ENCODE measurements at regions not wholly inside any gene's neighbourhood (a gene's known extent, or its start where the extent isn't known, plus 50 kb on each side); places are given as distances from the start of the nearest gene placed in this dataset.
"Not testable (repeated sequence)": the region's sequence is repeated elsewhere in the genome, so short reads cannot be mapped to it uniquely, and the experiment has no call there.

DNA sequence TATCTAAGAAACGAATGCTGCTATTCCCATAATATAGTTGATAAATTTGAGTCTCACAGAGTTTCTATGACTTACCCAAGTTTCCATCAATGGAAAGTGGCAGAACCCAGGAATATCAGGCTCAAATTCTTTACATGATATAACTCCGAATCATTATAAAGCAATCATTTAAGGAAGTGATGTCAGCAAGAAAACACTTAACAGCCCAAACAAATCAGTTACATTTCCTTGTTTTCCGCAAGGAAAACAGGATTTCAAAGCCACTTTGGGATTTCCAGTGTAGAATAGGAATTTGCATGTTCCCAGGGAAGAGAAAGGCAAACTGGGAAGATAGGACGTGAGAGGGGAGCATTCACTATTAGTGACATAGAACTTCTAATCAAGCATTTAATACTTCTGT lies 311.4 kb upstream of the GOT2 start:
- Histone ChIP-seq H3K27me3 (ENCODE audit: control insufficient read depth, insufficient read depth, low read length) (no peaks in the 10 kb centered on the region), H3K4me1 (ENCODE audit: control insufficient read depth, insufficient read depth, low read length) (no peaks in the 10 kb centered on the region), H3K9ac (ENCODE audit: low read length) (no peak overlapping the region), H3K4me3 (ENCODE audit: low read length) (no peak overlapping the region), H3K27ac (ENCODE audit: low read depth, low read length) (no peak overlapping the region), H3K36me3 (ENCODE audit: control insufficient read depth, insufficient read depth, low read length) (no peaks in the 10 kb centered on the region)

GRCh38 chr16:59044616-59045015 lies 310.5 kb upstream of the GOT2 start:
- Histone ChIP-seq H3K4me1 (ENCODE audit: control insufficient read depth, insufficient read depth, low read length) (no peaks in the 10 kb centered on the region), H3K9ac (ENCODE audit: low read length) (no peak overlapping the region), H3K27ac (ENCODE audit: low read depth, low read length) (no peak overlapping the region), H3K27me3 (ENCODE audit: control insufficient read depth, insufficient read depth, low read length) (no peaks in the 10 kb centered on the region), H3K4me3 (ENCODE audit: low read length) (no peak overlapping the region), H3K36me3 (ENCODE audit: control insufficient read depth, insufficient read depth, low read length) (no peaks in the 10 kb centered on the region)

- Histone ChIP-seq H3K27me3 (ENCODE audit: control insufficient read depth, insufficient read depth, low read length) (no peaks in the 10 kb centered on the region), H3K27ac (ENCODE audit: low read depth, low read length) (no peak overlapping the region), H3K4me1 (ENCODE audit: control insufficient read depth, insufficient read depth, low read length) (no peaks in the 10 kb centered on the region), H3K36me3 (ENCODE audit: control insufficient read depth, insufficient read depth, low read length) (no peaks in the 10 kb centered on the region), H3K4me3 (ENCODE audit: low read length) (no peak overlapping the region), H3K9ac (ENCODE audit: low read length) (no peak overlapping the region)
Observed at GRCh38 chr16:59042301-59042700, 308.2 kb upstream of the GOT2 start.

DNA sequence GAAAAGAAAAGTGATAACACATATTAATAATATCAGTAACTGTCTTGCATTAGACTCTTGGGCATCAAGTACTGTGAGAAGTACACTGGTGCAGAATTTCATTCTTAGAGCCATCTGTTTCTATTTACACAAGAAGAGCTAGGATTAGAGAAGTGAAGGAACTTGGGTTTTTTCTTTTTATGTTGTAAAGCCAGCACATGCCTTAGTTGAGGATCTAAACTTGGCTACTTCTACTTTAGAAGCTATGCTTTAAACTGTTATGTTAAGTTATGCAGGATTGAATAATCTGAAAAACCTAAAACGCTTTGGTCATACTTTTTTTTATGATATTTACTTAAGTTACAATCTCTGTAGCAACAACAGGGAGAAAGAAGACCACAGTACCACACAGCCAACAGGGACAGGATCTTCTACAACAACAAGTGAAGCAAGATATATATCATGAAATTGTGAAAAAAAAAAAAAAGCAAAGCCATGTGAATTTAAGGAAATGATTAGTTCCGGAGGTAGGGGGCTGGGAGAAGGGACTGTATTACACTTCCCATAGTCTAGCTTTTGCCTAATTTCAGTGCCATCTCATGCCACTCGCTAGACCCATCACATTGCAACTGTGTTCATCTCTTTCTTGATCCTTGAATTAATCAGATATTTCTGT lies 305.1 kb upstream of the GOT2 start:
- Histone ChIP-seq H3K27ac (ENCODE audit: low read depth, low read length) (no peak overlapping the region), H3K27me3 (ENCODE audit: control insufficient read depth, insufficient read depth, low read length) (no peaks in the 10 kb centered on the region), H3K36me3 (ENCODE audit: control insufficient read depth, insufficient read depth, low read length) (no peaks in the 10 kb centered on the region), H3K4me3 (ENCODE audit: low read length) (no peak overlapping the region), H3K4me1 (ENCODE audit: control insufficient read depth, insufficient read depth, low read length) (no peaks in the 10 kb centered on the region), H3K9ac (ENCODE audit: low read length) (no peak overlapping the region)

DNA sequence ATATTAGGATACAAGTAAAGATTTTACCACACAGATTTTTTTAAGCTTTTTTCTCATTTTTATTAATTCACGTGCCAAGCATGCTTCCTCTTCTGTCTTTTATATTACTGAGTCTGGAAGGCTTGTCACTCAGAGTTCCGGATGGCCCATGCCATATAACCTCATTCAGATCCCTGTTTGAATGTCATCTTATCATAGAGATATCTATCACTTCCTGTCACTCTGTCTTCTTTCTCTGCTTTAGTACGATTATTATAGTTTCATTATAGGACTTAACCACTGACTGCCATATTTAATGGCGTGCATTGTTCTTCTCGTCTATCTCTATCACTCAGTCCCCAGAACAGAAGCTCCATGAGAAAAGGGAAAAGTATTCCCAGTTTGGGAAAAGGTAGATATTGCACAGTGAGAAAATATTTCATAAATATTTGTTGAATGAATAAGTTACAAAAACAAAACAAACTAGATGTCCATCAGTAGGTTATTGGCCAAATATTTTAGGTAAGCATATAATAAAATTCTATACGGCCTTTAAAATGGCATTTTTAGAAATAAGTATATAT lies 296.9 kb upstream of the GOT2 start:
- H3K27me3 ChIP-seq (ENCODE audit: control insufficient read depth, insufficient read depth, low read length) = no peaks in the 10 kb centered on the region
- no peak overlapping the region for H3K27ac ChIP-seq (ENCODE audit: low read depth, low read length)
- no peak overlapping the region for H3K9ac ChIP-seq (ENCODE audit: low read length)
- H3K36me3 ChIP-seq (ENCODE audit: control insufficient read depth, insufficient read depth, low read length) = no peaks in the 10 kb centered on the region
- H3K4me1 ChIP-seq (ENCODE audit: control insufficient read depth, insufficient read depth, low read length) = no peaks in the 10 kb centered on the region
- no peak overlapping the region for H3K4me3 ChIP-seq (ENCODE audit: low read length)

- Histone ChIP-seq H3K27me3 (ENCODE audit: control insufficient read depth, insufficient read depth, low read length) (no peaks in the 10 kb centered on the region), H3K36me3 (ENCODE audit: control insufficient read depth, insufficient read depth, low read length) (no peaks in the 10 kb centered on the region), H3K27ac (ENCODE audit: low read depth, low read length) (no peak overlapping the region), H3K9ac (ENCODE audit: low read length) (no peak overlapping the region), H3K4me1 (ENCODE audit: control insufficient read depth, insufficient read depth, low read length) (no peaks in the 10 kb centered on the region), H3K4me3 (ENCODE audit: low read length) (no peak overlapping the region)
Observed at GRCh38 chr16:59021751-59022150, 287.6 kb upstream of the GOT2 start.

DNA sequence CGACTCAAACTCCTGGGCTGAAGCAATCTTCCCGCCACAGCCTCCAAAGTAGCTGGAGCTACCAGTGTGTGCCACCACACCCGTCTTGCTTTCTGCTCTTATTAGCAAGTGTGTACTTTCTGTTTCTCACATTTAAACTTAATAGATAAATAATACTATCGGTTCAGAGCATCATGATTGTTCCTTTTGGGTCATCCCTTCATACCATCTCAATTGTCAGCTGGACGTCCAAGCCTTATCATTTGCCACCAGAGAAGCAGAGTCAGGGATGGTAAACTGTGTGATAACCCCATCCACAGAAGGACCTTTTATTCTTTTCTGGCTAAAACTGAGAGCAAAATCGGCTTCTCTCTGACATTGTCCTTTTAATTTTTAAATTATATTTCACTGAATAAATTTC lies 279.8 kb upstream of the GOT2 start:
- H3K27me3 ChIP-seq (ENCODE audit: control insufficient read depth, insufficient read depth, low read length) = no peaks in the 10 kb centered on the region
- H3K4me3 ChIP-seq (ENCODE audit: low read length) = no peak overlapping the region
- H3K36me3 ChIP-seq (ENCODE audit: control insufficient read depth, insufficient read depth, low read length) = no peaks in the 10 kb centered on the region
- H3K27ac ChIP-seq (ENCODE audit: low read depth, low read length) = no peak overlapping the region
- no peak overlapping the region for H3K9ac ChIP-seq (ENCODE audit: low read length)
- no peaks in the 10 kb centered on the region for H3K4me1 ChIP-seq (ENCODE audit: control insufficient read depth, insufficient read depth, low read length)

- no peaks in the 10 kb centered on the region for H3K27me3 ChIP-seq (ENCODE audit: control insufficient read depth, insufficient read depth, low read length)
- H3K4me1 ChIP-seq (ENCODE audit: control insufficient read depth, insufficient read depth, low read length) = no peaks in the 10 kb centered on the region
- H3K4me3 ChIP-seq (ENCODE audit: low read length) = no peak overlapping the region
- H3K36me3 ChIP-seq (ENCODE audit: control insufficient read depth, insufficient read depth, low read length) = no peaks in the 10 kb centered on the region
- no peak overlapping the region for H3K9ac ChIP-seq (ENCODE audit: low read length)
- H3K27ac ChIP-seq (ENCODE audit: low read depth, low read length) = no peak overlapping the region
Observed at GRCh38 chr16:58999762-59000161, 265.6 kb upstream of the GOT2 start.

DNA sequence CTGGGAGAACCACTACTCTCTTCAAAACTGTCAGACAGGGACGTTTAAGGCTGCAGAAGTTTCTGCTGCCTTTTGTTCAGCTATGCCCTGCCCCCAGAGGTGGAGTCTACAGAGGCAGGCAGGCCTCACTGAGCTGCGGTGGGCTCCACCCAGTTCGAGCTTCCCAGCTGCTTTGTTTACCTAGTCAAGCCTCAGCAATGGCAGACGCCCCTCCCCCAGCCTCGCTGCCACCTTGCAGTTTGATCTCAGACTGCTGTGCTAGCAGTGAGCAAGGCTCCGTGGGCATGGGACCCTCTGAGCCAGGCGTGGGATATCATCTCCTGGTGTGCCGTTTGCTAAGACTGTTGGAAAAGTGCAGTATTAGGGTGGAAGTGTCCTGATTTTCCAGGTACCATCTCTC lies 258.6 kb upstream of the GOT2 start:
- H3K4me1 ChIP-seq (ENCODE audit: control insufficient read depth, insufficient read depth, low read length); H3K36me3 ChIP-seq (ENCODE audit: control insufficient read depth, insufficient read depth, low read length); H3K27me3 ChIP-seq (ENCODE audit: control insufficient read depth, insufficient read depth, low read length); H3K4me3 ChIP-seq (ENCODE audit: low read length); H3K27ac ChIP-seq (ENCODE audit: low read depth, low read length); H3K9ac ChIP-seq (ENCODE audit: low read length): not testable (repeated sequence)

DNA sequence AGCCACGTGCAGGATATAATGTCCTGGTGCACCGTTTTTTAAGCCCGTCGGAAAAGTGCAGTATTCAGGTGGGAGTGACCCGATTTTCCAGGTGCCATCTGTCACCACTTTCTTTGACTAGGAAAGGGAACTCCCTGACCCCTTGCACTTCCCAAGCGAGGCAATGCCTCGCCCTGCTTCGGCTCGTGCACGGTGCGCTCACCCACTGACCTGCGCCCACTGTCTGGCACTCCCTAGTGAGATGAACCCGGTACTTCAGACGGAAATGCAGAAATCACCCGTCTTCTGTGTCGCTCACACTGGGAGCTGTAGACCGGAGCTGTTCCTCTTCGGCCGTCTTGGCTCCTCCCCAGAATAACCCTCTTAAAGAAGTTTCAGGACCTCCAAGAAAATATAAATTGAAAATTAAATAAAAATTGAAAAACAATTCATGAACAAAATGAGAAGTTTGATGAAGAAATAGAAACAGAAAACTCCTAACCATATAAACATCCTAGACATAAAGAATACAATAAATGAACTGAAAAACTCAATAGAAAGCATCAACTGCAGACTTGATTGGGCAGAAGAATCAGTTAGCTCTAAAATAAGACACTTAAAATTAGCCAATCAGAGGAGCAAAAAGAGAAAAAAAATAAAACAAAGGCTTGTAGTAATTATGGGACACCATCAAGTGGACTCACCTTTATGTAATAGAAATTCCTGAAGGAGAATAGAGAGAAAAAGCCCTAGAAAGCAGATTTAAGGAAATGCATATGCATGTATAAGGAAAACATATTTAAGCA lies 249.3 kb upstream of the GOT2 start:
- not testable (repeated sequence) for H3K27me3 ChIP-seq (ENCODE audit: control insufficient read depth, insufficient read depth, low read length); H3K36me3 ChIP-seq (ENCODE audit: control insufficient read depth, insufficient read depth, low read length); H3K9ac ChIP-seq (ENCODE audit: low read length)

DNA sequence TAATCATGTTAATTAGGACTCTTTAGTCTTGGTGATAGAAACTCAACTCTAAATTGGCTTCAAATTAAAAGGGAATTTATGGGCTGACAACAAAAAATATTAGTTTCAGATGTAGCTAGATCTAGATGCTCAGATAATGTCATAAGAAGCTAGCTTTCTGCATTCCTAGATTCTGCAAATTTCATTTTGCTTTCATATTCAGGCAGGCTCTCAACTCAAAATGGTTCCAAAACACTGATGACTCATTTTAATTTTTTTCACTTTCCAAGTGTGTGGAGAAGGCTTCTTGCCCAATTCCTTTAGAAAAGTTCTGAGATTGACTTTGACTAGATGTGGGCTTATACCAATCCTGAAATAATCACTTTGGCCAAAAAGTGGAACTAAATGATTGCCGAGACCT lies 236.7 kb upstream of the GOT2 start:
- no peak overlapping the region for H3K9ac ChIP-seq (ENCODE audit: low read length)
- no peaks in the 10 kb centered on the region for H3K27me3 ChIP-seq (ENCODE audit: control insufficient read depth, insufficient read depth, low read length)
- H3K4me1 ChIP-seq (ENCODE audit: control insufficient read depth, insufficient read depth, low read length) = no peaks in the 10 kb centered on the region
- H3K4me3 ChIP-seq (ENCODE audit: low read length) = no peak overlapping the region
- H3K36me3 ChIP-seq (ENCODE audit: control insufficient read depth, insufficient read depth, low read length) = no peaks in the 10 kb centered on the region
- H3K27ac ChIP-seq (ENCODE audit: low read depth, low read length) = no peak overlapping the region

More for the DNA sequence above, 249.3 kb upstream of the GOT2 start:
- not testable (repeated sequence) for H3K27ac ChIP-seq (ENCODE audit: low read depth, low read length); H3K4me1 ChIP-seq (ENCODE audit: control insufficient read depth, insufficient read depth, low read length); H3K4me3 ChIP-seq (ENCODE audit: low read length)

GRCh38 chr16:58963479-58963878 lies 229.4 kb upstream of the GOT2 start:
- no peaks in the 10 kb centered on the region for H3K27me3 ChIP-seq (ENCODE audit: control insufficient read depth, insufficient read depth, low read length)
- H3K9ac ChIP-seq (ENCODE audit: low read length) = no peak overlapping the region
- no peaks in the 10 kb centered on the region for H3K4me1 ChIP-seq (ENCODE audit: control insufficient read depth, insufficient read depth, low read length)
- H3K36me3 ChIP-seq (ENCODE audit: control insufficient read depth, insufficient read depth, low read length) = no peaks in the 10 kb centered on the region
- H3K4me3 ChIP-seq (ENCODE audit: low read length) = no peak overlapping the region
- no peak overlapping the region for H3K27ac ChIP-seq (ENCODE audit: low read depth, low read length)

- H3K27ac ChIP-seq (ENCODE audit: low read depth, low read length) = no peak overlapping the region
- H3K4me1 ChIP-seq (ENCODE audit: control insufficient read depth, insufficient read depth, low read length) = no peaks in the 10 kb centered on the region
- H3K9ac ChIP-seq (ENCODE audit: low read length) = no peak overlapping the region
- no peaks in the 10 kb centered on the region for H3K36me3 ChIP-seq (ENCODE audit: control insufficient read depth, insufficient read depth, low read length)
- no peak overlapping the region for H3K4me3 ChIP-seq (ENCODE audit: low read length)
- no peaks in the 10 kb centered on the region for H3K27me3 ChIP-seq (ENCODE audit: control insufficient read depth, insufficient read depth, low read length)
Observed at GRCh38 chr16:58962811-58963210, 228.7 kb upstream of the GOT2 start.

All from rectal smooth muscle tissue (tissue), 1 donor.